GM19397 (cell line): ENCODE measurements at regions not wholly inside any gene's neighbourhood (a gene's known extent, or its start where the extent isn't known, plus 50 kb on each side); places are given as distances from the start of the nearest gene placed in this dataset.

ENCODE experiments used
- ATAC-seq: cut with Tn5 transposase; IDR thresholded peaks from one replicate; pipeline ENCODE4 v1.9.1; 2021; ENCODE audit warnings: mild to moderate bottlenecking, moderate library complexity; ENCODE audit not compliant: unreplicated experiment

DNA sequence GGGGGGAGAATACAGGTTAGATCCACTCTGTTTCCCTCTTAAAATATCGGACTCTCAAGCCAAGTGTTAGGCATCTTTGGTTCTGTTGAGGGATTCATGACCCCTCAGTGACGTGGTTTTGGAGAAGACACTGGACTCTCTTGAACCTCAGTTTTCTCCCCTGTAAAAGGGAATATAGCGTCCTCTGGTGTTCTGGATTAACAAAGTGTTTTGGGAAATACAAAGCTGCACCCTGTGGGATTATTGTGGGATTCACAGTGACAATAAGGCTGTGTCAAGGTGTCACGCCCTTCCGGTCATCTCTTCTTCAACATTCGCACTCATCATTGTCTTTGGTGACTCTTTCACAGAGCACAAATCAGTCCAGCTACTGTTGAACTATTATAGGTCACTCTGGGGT is 139.0 kb downstream of the IRX1 start:
- ATAC-seq: no peak

GRCh38 chr5:3736466-3736865 is 140.8 kb downstream of the IRX1 start:
- no peak for ATAC-seq

- no peak for ATAC-seq
These were observed 141.3 kb downstream of the IRX1 start for GRCh38 chr5:3736926-3737325.

GRCh38 chr5:3738919-3739318 is 143.3 kb downstream of the IRX1 start:
- no peak for ATAC-seq

DNA sequence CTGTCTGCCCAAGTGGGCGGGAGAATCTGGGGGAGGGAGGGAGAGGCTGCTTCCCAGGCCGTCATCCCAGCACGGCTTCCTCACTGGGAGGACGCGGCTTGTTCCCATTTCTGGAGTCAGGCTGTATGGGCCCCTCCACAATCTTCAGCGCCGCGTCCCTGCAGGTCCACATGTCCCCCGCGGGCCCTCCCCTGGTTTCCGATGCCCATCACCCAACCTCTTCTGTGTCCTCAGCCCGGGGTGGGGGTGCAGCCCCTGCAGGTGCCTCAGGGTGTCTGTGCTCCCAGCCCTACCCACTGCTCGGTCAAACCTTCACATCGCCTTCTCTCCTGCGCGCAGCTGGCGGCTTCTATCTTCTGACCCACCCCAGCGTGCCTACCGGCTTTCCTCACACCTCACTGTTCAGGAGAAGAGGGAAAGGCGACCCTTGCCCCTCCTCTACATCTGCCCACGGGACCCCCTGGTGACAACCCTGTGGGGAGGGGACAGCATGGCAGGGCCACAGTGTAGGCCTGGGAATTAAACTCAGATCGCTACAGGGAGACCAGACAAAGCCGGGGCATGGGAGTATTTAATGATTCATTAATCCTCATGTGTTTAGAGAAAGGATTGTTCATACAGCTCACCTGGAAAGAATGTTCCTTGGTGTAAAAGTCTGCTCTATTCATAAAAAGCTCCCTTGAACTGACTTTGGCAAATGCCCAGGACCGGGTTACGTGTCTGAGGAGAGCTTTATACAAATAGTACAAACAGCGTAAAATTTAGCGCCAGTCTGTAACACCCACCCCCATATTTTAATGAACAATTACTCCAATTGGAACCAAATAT is 145.1 kb downstream of the IRX1 start:
- no peak for ATAC-seq

DNA sequence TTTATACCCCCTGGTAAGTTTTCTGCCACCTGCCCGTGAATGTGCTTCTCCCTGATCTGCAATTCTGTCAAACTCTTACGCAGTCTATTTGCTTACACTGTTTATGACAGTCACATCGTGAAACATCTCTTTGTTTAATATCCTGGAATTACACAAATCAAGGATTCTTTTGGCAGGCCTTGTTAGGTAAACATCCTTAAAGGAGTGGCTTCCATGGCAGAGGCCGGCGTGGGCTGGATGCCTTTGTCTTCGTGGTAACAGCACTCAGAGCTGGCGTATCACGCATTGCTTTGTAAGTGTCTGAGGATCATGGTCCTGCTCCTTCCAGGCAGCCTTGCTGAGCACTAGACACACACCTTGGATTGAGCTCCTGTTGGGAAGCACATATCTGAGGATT is 145.7 kb downstream of the IRX1 start:
- ATAC-seq: no peak

GRCh38 chr5:3742750-3743149 is 147.1 kb downstream of the IRX1 start:
- ATAC-seq: no peak

DNA sequence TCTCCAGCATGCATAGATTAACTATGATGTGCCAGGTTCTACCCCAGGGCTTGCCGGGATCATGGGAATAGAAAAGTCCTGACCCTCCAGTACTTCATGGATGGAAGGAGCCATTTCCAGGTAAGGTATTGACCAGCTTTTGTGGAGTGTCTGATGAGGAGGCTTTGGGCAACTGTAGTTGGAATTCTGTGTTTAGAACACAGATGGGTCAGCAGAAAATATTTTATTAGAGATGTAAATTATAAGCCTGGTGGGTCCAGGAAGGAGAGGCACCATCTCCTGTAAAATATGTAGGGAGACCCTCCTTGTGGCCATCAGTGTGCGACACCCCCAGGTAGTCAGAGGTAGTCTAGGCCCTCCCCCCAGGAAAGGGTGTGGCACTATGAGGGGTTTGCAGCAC is 156.2 kb downstream of the IRX1 start:
- ATAC-seq: no peak

DNA sequence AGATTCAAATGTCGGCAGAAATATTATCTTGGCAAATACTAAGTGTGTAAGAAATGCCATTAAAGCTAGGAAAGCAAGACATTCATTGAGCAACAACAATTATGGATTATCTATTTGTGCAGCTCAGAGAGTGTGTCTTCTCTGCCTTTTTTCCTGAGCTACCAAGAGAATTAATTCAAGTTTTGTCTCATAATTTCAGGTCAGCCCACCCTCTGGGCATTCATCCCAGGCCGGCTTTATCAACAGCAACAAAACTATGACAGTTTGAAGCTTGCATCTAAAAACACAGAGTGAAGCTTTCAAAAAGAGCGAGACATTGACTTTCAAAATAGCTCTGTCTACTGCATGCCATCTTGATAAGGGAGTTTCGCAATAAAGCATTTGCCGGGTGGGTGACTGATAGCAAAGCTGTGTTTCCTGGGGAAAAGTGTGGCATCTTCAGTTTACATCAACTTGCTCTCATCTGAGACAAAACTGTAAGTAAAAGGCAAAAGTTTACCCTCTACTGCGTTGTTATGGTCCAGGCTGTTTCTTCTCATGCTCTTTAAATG is 182.4 kb downstream of the IRX1 start:
- no peak for ATAC-seq

- ATAC-seq: no peak
These were observed 183.3 kb downstream of the IRX1 start for GRCh38 chr5:3778945-3779344.

DNA sequence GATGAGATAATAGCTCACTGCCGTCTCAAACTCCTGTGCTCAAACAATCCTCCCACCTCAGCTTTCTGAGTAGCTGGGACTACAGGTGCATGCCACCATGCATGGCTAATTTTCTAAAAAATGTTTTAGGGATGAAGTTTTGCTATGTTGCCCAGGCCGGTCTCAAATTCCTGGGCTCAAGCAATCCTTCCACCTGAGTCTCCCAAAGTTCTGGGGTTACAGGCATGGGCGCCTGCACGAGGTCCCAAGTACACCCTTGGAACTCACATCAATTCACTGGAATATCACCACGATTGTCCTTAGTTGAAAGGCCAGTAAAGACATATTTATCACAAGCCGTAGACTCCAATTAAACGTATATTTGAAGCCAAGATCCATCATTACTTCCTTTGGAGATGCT is 184.6 kb downstream of the IRX1 start:
- no peak for ATAC-seq

GRCh38 chr5:3780907-3781306 is 185.3 kb downstream of the IRX1 start:
- ATAC-seq: no peak

- ATAC-seq: no peak
These were observed 189.2 kb downstream of the IRX1 start for GRCh38 chr5:3784854-3785253.

DNA sequence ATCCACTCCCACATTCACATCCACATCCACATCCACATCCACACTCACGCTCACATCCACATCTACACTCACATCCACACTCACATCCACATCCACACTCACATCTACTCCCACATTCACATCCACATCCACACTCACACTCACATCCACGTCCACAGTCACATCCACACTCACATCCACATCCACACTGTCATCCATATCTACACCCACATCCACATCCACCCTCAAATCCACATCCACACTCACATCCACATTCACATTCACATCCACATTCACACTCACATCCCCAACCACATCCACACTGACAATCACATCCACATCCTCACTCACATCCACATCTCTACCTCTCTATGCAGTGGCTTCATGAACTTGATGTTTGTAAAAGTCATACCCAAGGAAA is 190.5 kb downstream of the IRX1 start:
- no peak for ATAC-seq

DNA sequence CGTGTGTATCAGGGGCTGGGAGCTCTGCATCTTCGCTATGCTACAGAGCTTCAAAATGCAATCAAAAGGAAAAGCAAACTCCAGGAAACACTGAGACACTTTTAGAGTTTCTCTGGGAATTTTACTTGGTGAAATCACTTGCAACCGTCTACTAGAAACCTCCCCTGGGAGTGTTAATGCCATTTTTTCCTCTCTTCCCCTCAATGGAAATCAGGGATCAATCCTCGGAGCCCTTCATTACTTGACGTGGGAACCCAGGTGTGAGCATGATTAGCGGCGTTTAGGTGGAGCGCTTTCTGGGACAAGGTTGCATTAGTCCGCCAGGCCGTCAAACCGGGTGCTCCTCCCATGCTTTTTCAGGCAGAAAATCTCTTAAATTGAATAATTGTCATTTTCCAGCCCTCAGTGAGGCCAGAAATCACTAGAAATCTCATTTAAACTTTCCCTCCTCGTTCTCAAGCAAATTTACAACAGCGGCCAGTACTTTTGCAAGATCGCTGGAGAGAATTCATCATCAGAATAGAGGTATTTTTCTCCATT is 191.3 kb downstream of the IRX1 start:
- ATAC-seq: no peak

DNA sequence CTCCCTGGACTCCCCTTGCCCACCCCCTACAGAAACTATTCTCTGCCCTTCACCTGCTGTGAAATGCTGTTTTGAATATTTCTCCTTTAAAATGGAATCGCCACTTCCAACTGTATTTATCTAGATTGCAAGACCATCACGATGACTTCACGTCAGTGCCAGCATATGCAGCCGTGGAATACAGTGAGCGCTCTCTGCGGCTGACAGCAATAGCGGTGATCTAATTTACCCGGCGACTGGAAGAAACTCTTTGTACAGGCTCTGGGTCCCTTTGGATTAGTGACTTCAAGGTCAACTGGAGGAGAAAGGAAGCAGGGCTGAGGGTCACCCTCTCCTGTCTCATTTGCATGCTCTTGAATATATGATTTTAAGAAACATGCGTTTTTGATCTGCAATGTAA is 192.0 kb downstream of the IRX1 start:
- no peak for ATAC-seq

GRCh38 chr5:3789519-3790193 is 194.0 kb downstream of the IRX1 start:
- no peak for ATAC-seq

GRCh38 chr5:3793162-3793561 is 197.5 kb downstream of the IRX1 start:
- no peak for ATAC-seq

DNA sequence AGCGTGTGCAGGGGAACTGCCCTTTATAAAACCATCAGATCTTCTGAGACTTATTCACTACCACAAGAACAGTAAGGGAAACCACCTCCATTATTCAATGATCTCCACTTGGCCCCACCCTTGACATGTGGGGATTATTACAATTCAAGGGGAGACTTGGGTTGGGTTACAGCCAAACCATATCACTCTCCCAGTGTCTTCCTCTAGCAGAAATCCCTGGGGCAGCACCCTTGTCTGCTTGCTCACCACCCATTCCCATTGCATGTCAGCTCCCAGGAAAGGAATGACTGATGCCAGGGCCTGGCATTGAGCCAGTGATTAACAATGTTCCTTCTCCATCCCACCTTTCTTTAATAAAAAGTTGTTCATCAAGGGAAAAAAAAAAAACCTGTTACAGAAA is 199.0 kb downstream of the IRX1 start:
- no peak for ATAC-seq

GRCh38 chr5:3796736-3797135 is 201.1 kb downstream of the IRX1 start:
- ATAC-seq: no peak

DNA sequence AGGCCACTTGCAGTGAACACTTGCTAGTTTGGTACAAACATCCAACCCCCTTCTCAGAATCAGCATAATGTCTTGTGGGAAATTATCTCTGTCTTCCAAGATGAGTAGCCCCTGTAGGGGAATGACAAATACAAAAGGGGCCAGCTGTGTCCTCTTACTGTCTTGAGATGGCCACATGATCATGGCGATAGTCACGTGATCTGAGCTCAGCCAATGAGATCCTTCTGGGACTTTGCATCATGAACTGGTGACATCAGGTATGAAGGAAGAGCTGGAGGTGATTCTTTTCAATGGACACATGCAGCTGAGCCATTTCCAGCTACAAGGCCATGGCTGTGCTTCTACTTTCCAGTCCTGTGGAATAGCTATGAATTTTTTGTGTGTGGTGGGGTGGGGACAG is 206.3 kb downstream of the IRX1 start:
- ATAC-seq: no peak

GRCh38 chr5:3809455-3809854 is 213.8 kb downstream of the IRX1 start:
- no peak for ATAC-seq
